NB4 (cell line): ENCODE measurements at regions not wholly inside any gene's neighbourhood (a gene's known extent, or its start where the extent isn't known, plus 50 kb on each side); places are given as distances from the start of the nearest gene placed in this dataset.

Experiments used
- DNase-seq: peaks from one replicate; pipeline ENCODE4 v3.0.0; 2010; ENCODE audit warnings: low read depth
- H3K4me3 ChIP-seq: one replicate; pipeline ENCODE4 v1.5.1; 2011; ENCODE audit warnings: mild to moderate bottlenecking, low read depth, low read length, moderate library complexity
- MYC ChIP-seq: IDR thresholded peaks from 2 replicates; pipeline ENCODE4 v1.6.1; 2011; ENCODE audit warnings: low read depth, low read length
- POLR2A ChIP-seq: IDR thresholded peaks from 2 replicates; pipeline ENCODE4 v1.6.1; 2011; ENCODE audit warnings: mild to moderate bottlenecking; ENCODE audit not compliant: insufficient read length; ENCODE audit errors: extremely low read depth
- TF ChIP-seq, protein P1 (sequence below): IDR thresholded peaks from 2 replicates; pipeline ENCODE4 v1.6.1; 2011; ENCODE audit warnings: low read depth, low read length
- TF ChIP-seq, protein P2 (sequence below): IDR thresholded peaks from one replicate; pipeline ENCODE4 v1.5.1; 2012; ENCODE audit warnings: low read depth, low read length

DNA sequence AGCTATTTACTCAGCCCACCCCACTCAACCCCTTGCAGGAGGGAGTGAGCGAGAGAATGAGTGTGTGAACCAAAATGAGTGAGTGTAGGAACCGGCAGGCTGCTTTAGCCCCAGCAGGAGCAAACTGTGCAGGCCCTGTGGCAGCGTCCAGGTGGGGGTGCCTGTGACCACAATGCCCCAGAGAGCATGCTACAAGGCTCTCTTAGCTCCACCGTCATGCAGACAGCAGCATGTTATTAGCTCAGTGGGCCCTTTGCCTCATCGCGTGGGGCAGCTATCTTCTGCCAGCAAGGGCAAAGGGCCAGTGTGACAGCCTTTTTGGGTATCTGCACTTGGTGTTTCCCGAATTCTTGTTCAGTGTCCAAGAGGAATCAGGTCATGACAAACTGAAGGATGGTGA lies 271.3 kb downstream of the GPM6A start:
- no peak for DNase-seq
- H3K4me3 ChIP-seq, result no peak overlapping the region
- no peak for TF ChIP-seq MYC
- no peak for TF ChIP-seq POLR2A
- TF ChIP-seq, protein P1, sequence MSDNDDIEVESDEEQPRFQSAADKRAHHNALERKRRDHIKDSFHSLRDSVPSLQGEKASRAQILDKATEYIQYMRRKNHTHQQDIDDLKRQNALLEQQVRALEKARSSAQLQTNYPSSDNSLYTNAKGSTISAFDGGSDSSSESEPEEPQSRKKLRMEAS, result no peak
- TF ChIP-seq, protein P2, sequence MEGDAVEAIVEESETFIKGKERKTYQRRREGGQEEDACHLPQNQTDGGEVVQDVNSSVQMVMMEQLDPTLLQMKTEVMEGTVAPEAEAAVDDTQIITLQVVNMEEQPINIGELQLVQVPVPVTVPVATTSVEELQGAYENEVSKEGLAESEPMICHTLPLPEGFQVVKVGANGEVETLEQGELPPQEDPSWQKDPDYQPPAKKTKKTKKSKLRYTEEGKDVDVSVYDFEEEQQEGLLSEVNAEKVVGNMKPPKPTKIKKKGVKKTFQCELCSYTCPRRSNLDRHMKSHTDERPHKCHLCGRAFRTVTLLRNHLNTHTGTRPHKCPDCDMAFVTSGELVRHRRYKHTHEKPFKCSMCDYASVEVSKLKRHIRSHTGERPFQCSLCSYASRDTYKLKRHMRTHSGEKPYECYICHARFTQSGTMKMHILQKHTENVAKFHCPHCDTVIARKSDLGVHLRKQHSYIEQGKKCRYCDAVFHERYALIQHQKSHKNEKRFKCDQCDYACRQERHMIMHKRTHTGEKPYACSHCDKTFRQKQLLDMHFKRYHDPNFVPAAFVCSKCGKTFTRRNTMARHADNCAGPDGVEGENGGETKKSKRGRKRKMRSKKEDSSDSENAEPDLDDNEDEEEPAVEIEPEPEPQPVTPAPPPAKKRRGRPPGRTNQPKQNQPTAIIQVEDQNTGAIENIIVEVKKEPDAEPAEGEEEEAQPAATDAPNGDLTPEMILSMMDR, result no peak

DNA sequence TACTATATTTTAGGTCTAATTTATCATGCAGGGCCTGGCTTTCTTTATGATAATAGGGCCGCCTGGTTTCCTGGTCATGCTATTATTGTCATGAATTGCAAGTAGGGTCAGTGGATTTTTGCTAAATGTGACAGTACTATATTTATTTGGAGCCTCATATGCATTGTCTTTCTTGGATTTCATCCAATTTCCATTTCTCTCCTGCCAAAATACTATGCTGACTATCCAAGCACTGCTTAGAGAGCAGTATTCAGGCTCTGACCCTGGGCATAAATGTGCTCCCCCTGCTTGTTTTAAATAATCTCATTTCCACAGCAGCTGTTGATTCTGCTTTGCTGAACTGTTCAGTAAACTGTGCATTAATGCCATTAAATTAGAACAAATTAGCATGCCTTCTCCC lies 269.3 kb downstream of the GPM6A start:
- no peak overlapping the region for H3K4me3 ChIP-seq
- TF ChIP-seq, protein P1, result no peak
- no peak for TF ChIP-seq POLR2A
- TF ChIP-seq MYC, result no peak
- TF ChIP-seq, protein P2, result no peak
- no peak for DNase-seq

DNA sequence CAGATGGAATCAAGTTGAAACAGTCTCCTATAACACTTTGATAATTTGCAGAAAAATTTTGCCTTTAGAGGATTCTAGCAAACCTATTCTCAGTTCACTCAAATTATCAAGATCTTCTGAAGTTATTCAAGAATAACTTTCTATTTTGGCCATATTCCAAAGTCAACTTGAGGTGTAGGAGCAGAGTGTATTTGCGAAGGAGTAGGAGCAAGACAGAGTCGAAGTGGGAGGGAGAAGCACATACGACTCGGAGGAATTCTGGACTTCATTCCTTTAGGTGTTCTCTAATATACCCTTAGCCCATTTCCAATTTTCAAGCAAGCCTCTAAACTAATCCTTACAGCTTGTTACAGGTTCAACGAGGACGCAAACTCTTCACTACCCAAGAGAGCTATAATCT lies 252.9 kb downstream of the GPM6A start:
- H3K4me3 ChIP-seq, result no peak overlapping the region
- DNase-seq, result no peak
- TF ChIP-seq POLR2A, result no peak
- TF ChIP-seq, protein P2, result no peak
- TF ChIP-seq MYC, result no peak
- TF ChIP-seq, protein P1, result no peak

DNA sequence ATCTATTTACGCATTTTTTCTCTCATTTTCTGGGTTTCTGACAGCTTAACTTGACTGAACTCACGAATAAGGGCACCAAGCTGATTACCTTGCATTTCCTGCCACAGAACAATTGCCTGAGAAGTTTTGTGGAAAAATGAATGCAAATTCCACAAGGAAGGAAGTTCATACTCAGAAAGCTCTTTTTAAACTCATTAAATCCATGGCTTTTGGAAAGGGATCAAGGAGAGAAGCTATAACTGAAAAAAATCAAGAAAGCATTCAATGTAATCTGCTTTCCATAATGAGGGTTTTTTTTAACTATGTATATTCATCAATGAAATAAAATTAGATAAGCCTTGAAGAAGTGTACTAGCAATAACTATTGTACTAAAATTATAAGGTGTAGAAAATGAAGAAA lies 252.5 kb downstream of the GPM6A start:
- H3K4me3 ChIP-seq, result no peak overlapping the region
- DNase-seq, result no peak
- no peak for TF ChIP-seq POLR2A
- TF ChIP-seq, protein P2, result no peak
- TF ChIP-seq, protein P1, result no peak

DNA sequence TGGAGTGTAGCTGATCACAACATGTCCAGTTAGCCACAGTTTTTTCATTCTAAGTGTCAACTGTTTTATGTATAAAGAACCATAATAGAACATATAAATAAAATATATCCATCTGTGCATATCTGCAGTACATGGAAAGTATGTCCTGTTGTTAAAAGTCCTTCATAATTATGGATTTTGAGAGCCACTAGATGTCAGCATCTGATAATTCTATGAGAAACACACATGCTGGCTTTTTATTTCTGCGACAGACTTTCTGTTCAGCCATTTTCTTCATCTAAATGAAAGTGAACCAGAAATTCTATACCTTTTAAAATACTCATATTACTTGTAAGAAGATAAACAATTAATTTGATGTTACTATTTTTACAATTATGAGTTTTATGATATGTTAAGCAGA lies 251.5 kb downstream of the GPM6A start:
- TF ChIP-seq, protein P1, result no peak
- TF ChIP-seq POLR2A (no peak), MYC (no peak)
- TF ChIP-seq, protein P2, result no peak
- no peak overlapping the region for H3K4me3 ChIP-seq
- peak; percentile 26 for DNase-seq

DNA sequence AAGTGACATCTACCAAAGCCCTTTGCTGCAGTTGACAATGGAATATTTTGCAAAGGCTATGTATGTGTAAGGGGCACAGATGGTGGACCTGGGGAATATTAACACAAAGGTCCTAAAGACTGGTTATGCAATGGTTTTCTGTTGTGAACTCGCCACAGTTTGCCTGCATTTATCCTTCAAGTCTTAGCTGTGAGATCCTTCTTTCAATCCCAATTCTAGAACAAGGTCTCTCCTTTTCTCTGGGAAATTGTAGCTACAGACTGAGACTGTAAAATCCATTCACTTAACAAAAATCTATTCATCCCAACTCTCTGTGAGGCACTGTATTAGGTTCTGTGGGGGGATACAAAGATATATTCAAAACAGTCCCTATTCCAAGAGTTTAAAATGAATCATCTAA lies 250.4 kb downstream of the GPM6A start:
- H3K4me3 ChIP-seq, result no peak overlapping the region
- DNase-seq, result no peak
- TF ChIP-seq MYC, result no peak
- TF ChIP-seq, protein P2, result no peak
